Activated naive CD4-positive, alpha-beta T cell treated with anti-CD3 and anti-CD28 coated beads, Interleukin-2, amount 50 U/mL, for 72 hours (primary cell): ENCODE measurements at regions not wholly inside any gene's neighbourhood (a gene's known extent, or its start where the extent isn't known, plus 50 kb on each side); places are given as distances from the start of the nearest gene placed in this dataset.

Experiments
- ATAC-seq, 2 donors: fragments of 150-1000 bp; cut with Tn5 transposase; 2 replicates each; pipeline ENCODE4 v1.10.0; 2021; ENCODE audit warnings: mild to moderate bottlenecking in 2 of 2, moderate library complexity in 2 of 2
- DNase-seq, 2 donors: peaks; one replicate each; pipeline ENCODE4 v3.0.0; 2021 to 2022; ENCODE audit warnings: low spot score in 2 of 2
- H3K27ac Mint-ChIP-seq, 2 donors: one replicate each; pipeline ENCODE4 v1.8.0; 2022; ENCODE audit warnings: mild to moderate bottlenecking in 2 of 2, mixed read lengths in 2 of 2
- H3K36me3 Mint-ChIP-seq, 2 donors: one replicate each; pipeline ENCODE4 v1.8.0; 2022; ENCODE audit warnings: mixed read lengths in 2 of 2
- H3K9me3 Mint-ChIP-seq, 2 donors: one replicate each; pipeline ENCODE4 v1.8.0; 2022; ENCODE audit warnings: mixed read lengths in 2 of 2

GRCh38 chr10:117926491-117926890 lies 120.2 kb downstream of the RAB11FIP2 start:
- no peak for ATAC-seq
- Mint-ChIP-seq H3K36me3 (no peaks in the 10 kb centered on the region), H3K9me3 (no peaks in the 10 kb centered on the region), H3K27ac (no peak overlapping the region)
- no peak for DNase-seq

GRCh38 chr10:117927332-117927731 lies 119.4 kb downstream of the RAB11FIP2 start:
- Mint-ChIP-seq H3K36me3 (no peaks in the 10 kb centered on the region), H3K27ac (no peak overlapping the region), H3K9me3 (no peaks in the 10 kb centered on the region)
- ATAC-seq (no peak), DNase-seq (no peak)

GRCh38 chr10:117927871-117928270 lies 118.9 kb downstream of the RAB11FIP2 start:
- H3K9me3 Mint-ChIP-seq = no peaks in the 10 kb centered on the region
- DNase-seq (no peak), ATAC-seq (no peak)
- no peaks in the 10 kb centered on the region for H3K36me3 Mint-ChIP-seq
- no peak overlapping the region for H3K27ac Mint-ChIP-seq

GRCh38 chr10:117928281-117928680 lies 118.5 kb downstream of the RAB11FIP2 start:
- no peak for ATAC-seq
- H3K9me3 Mint-ChIP-seq = no peaks in the 10 kb centered on the region
- H3K36me3 Mint-ChIP-seq = no peaks in the 10 kb centered on the region
- no peak overlapping the region for H3K27ac Mint-ChIP-seq
- no peak for DNase-seq

GRCh38 chr10:117928741-117929140 lies 118.0 kb downstream of the RAB11FIP2 start:
- ATAC-seq = no peak
- no peaks in the 10 kb centered on the region for H3K36me3 Mint-ChIP-seq
- H3K9me3 Mint-ChIP-seq = no peaks in the 10 kb centered on the region
- no peak for DNase-seq
- no peak overlapping the region for H3K27ac Mint-ChIP-seq

GRCh38 chr10:117929327-117930067 lies 117.2 kb downstream of the RAB11FIP2 start:
- Mint-ChIP-seq H3K27ac (no peak overlapping the region), H3K9me3 (no peaks in the 10 kb centered on the region), H3K36me3 (no peaks in the 10 kb centered on the region)
- no peak for ATAC-seq
- DNase-seq = no peak

GRCh38 chr10:117931078-117931477 lies 115.7 kb downstream of the RAB11FIP2 start:
- Mint-ChIP-seq H3K27ac (no peak overlapping the region), H3K9me3 (no peaks in the 10 kb centered on the region), H3K36me3 (no peaks in the 10 kb centered on the region)
- DNase-seq = no peak
- ATAC-seq = no peak

GRCh38 chr10:117933036-117933435 lies 113.7 kb downstream of the RAB11FIP2 start:
- no peak overlapping the region for H3K27ac Mint-ChIP-seq
- peaks cover 0 to 2% of the 10 kb centered on the region in 2 donors for H3K9me3 Mint-ChIP-seq
- no peak for DNase-seq
- peaks cover 0 to 1% of the 10 kb centered on the region in 2 donors for H3K36me3 Mint-ChIP-seq
- no peak for ATAC-seq

- no peak for DNase-seq
- Mint-ChIP-seq H3K27ac (no peak overlapping the region), H3K9me3 (peaks cover 0 to 9% of the 10 kb centered on the region in 2 donors), H3K36me3 (peaks cover 0 to 6% of the 10 kb centered on the region in 2 donors)
- no peak for ATAC-seq
Observed at GRCh38 chr10:117934477-117934876, 112.3 kb downstream of the RAB11FIP2 start.

- no peak for DNase-seq
- ATAC-seq = no peak
- Mint-ChIP-seq H3K27ac (no peak overlapping the region), H3K9me3 (peaks cover 0 to 9% of the 10 kb centered on the region in 2 donors), H3K36me3 (peaks cover 0 to 6% of the 10 kb centered on the region in 2 donors)
Observed at GRCh38 chr10:117936141-117936540, 110.6 kb downstream of the RAB11FIP2 start.

- DNase-seq = no peak
- ATAC-seq = no peak
- peaks cover 0 to 9% of the 10 kb centered on the region in 2 donors for H3K9me3 Mint-ChIP-seq
- H3K27ac Mint-ChIP-seq = no peak overlapping the region
- H3K36me3 Mint-ChIP-seq = peaks cover 0 to 6% of the 10 kb centered on the region in 2 donors
Observed at GRCh38 chr10:117936566-117936965, 110.2 kb downstream of the RAB11FIP2 start.

- peaks cover 0 to 6% of the 10 kb centered on the region in 2 donors for H3K36me3 Mint-ChIP-seq
- DNase-seq (no peak), ATAC-seq (no peak)
- H3K27ac Mint-ChIP-seq = no peak overlapping the region
- peaks cover 0 to 9% of the 10 kb centered on the region in 2 donors for H3K9me3 Mint-ChIP-seq
Observed at GRCh38 chr10:117936976-117937375, 109.8 kb downstream of the RAB11FIP2 start.

GRCh38 chr10:117938104-117938503 lies 108.6 kb downstream of the RAB11FIP2 start:
- DNase-seq (no peak), ATAC-seq (peak; percentile 63 to 81)
- no peak overlapping the region for H3K27ac Mint-ChIP-seq
- H3K36me3 Mint-ChIP-seq = peaks cover 0 to 6% of the 10 kb centered on the region in 2 donors
- peaks cover 0 to 9% of the 10 kb centered on the region in 2 donors for H3K9me3 Mint-ChIP-seq

- ATAC-seq = no peak
- peaks cover 0 to 6% of the 10 kb centered on the region in 2 donors for H3K36me3 Mint-ChIP-seq
- peaks cover 4 to 9% of the 10 kb centered on the region in 2 donors for H3K9me3 Mint-ChIP-seq
- DNase-seq = no peak
- H3K27ac Mint-ChIP-seq = no peak overlapping the region
Observed at GRCh38 chr10:117942226-117942625, 104.5 kb downstream of the RAB11FIP2 start.

- ATAC-seq (peak in 1 of 2 donors; percentile 61), DNase-seq (no peak)
- no peaks in the 10 kb centered on the region for H3K36me3 Mint-ChIP-seq
- H3K9me3 Mint-ChIP-seq = peaks cover 0 to 4% of the 10 kb centered on the region in 2 donors
- no peak overlapping the region for H3K27ac Mint-ChIP-seq
Observed at GRCh38 chr10:117944676-117945447, 101.9 kb downstream of the RAB11FIP2 start.

GRCh38 chr10:117945651-117946050 lies 101.1 kb downstream of the RAB11FIP2 start:
- Mint-ChIP-seq H3K9me3 (peaks cover 0 to 4% of the 10 kb centered on the region in 2 donors), H3K27ac (no peak overlapping the region), H3K36me3 (no peaks in the 10 kb centered on the region)
- no peak for DNase-seq
- ATAC-seq = no peak

GRCh38 chr10:117946525-117947070 lies 100.1 kb downstream of the RAB11FIP2 start:
- no peak overlapping the region for H3K27ac Mint-ChIP-seq
- no peaks in the 10 kb centered on the region for H3K36me3 Mint-ChIP-seq

More at GRCh38 chr10:117946525-117947070, 100.1 kb downstream of the RAB11FIP2 start:
- H3K9me3 Mint-ChIP-seq = peaks cover 0 to 4% of the 10 kb centered on the region in 2 donors
- DNase-seq (no peak), ATAC-seq (no peak)
